Ascending aorta (tissue), 2 donors: ENCODE measurements at regions not wholly inside any gene's neighbourhood (a gene's known extent, or its start where the extent isn't known, plus 50 kb on each side); places are given as distances from the start of the nearest gene placed in this dataset.

Source experiments
- DNase-seq, 2 donors: peaks; one replicate each; pipeline ENCODE4 v3.0.0-alpha.2; 2019; ENCODE audit warnings: low spot score in 2 of 2
- H3K27ac ChIP-seq, 2 donors: fragments of 200-600 bp; sonication (generic); one replicate each; pipeline ENCODE4 v1.5.1; 2016 to 2017; ENCODE audit warnings: mild to moderate bottlenecking in 1 of 2
- H3K27me3 ChIP-seq: fragments of 200-600 bp; sonication (generic); one replicate; pipeline ENCODE4 v1.5.1; 2017
- H3K36me3 ChIP-seq, 2 donors: fragments of 200-600 bp; sonication (generic); one replicate each; pipeline ENCODE4 v1.5.1; 2016
- H3K4me1 ChIP-seq, 2 donors: fragments of 200-600 bp; sonication (generic); one replicate each; pipeline ENCODE4 v1.5.1; 2016 to 2017; ENCODE audit warnings: mild to moderate bottlenecking in 1 of 2
- H3K4me3 ChIP-seq, 2 donors: fragments of 200-600 bp; sonication (generic); one replicate each; pipeline ENCODE4 v1.5.1; 2016 to 2017; ENCODE audit warnings: mild to moderate bottlenecking in 1 of 2
- H3K9me3 ChIP-seq, 2 donors: fragments of 200-600 bp; sonication (generic); one replicate each; pipeline ENCODE4 v1.5.1; 2016
- intact Hi-C: fragments of 100-400 bp; cut with DNase I; formaldehyde crosslinking; loops from one replicate; pipeline ENCODE4 v1.15.1; 2023
- TF ChIP-seq, protein P1 (sequence below), 3 experiments: fragments of 200-600 bp in 2 of 3; fragments of 450-650 bp in 1 of 3; sonication (generic) in 2 of 3; IDR thresholded peaks; one replicate each; pipeline ENCODE4 v1.5.1; 2016 to 2019; ENCODE audit warnings: antibody characterized with exemption in 3 of 3, mild to moderate bottlenecking in 1 of 3, moderate library complexity in 1 of 3

DNA sequence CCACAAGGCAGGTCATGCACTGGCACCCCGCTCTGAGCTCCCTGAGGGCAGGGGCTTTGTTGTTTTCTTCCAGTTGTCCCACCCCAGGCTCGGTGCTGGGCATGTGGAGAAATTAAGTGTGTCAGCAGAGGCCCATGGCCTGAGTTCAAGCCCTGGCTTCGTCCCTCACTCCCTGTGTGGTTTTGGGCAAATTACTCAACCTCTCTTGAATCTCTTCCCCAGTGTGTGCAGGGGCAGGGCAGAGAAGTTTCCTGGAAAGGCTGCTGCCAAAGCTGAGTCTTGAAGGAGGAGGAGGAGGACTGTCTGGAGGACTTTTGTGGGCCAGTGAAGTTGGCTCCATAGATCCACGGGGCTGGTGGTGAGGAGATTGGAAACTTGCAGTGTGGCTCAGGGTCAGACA lies 138.1 kb upstream of the E2F8 start:
- intact Hi-C loops, result no loop called here
- no peak for DNase-seq
- Histone ChIP-seq H3K27ac (no peak overlapping the region), H3K9me3 (no peaks in the 10 kb centered on the region), H3K4me3 (no peak overlapping the region), H3K27me3 (no peaks in the 10 kb centered on the region), H3K4me1 (no peaks in the 10 kb centered on the region), H3K36me3 (no peaks in the 10 kb centered on the region)
- TF ChIP-seq, protein P1, sequence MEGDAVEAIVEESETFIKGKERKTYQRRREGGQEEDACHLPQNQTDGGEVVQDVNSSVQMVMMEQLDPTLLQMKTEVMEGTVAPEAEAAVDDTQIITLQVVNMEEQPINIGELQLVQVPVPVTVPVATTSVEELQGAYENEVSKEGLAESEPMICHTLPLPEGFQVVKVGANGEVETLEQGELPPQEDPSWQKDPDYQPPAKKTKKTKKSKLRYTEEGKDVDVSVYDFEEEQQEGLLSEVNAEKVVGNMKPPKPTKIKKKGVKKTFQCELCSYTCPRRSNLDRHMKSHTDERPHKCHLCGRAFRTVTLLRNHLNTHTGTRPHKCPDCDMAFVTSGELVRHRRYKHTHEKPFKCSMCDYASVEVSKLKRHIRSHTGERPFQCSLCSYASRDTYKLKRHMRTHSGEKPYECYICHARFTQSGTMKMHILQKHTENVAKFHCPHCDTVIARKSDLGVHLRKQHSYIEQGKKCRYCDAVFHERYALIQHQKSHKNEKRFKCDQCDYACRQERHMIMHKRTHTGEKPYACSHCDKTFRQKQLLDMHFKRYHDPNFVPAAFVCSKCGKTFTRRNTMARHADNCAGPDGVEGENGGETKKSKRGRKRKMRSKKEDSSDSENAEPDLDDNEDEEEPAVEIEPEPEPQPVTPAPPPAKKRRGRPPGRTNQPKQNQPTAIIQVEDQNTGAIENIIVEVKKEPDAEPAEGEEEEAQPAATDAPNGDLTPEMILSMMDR (IDR thresholded peaks at IDR 0.05), result no peak

DNA sequence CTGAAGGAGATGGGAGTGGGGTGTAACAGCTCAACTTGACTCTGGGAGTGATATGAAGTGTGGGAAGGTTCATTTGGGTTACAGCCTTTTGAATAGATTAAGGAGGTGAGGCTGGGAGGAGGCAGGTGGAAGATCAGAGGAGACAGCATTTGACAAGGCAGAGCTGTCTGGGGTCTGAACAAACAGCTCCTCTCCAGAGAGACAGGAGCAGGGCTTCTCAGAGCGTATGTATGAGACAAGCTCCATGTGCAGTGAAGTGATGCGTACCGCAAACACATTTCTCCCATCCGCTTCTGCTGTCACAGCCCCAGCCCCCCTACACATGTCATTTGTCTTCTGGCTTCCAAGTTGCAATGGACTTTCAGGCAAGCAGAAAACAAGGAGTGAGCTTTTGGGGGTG lies 137.1 kb upstream of the E2F8 start:
- Histone ChIP-seq H3K27ac (no peak overlapping the region), H3K27me3 (no peaks in the 10 kb centered on the region), H3K4me1 (no peaks in the 10 kb centered on the region), H3K4me3 (no peak overlapping the region), H3K9me3 (no peaks in the 10 kb centered on the region), H3K36me3 (no peaks in the 10 kb centered on the region)
- TF ChIP-seq, protein P1 (IDR thresholded peaks at IDR 0.05), result no peak
- no peak for DNase-seq
- intact Hi-C loops, result no loop called here

DNA sequence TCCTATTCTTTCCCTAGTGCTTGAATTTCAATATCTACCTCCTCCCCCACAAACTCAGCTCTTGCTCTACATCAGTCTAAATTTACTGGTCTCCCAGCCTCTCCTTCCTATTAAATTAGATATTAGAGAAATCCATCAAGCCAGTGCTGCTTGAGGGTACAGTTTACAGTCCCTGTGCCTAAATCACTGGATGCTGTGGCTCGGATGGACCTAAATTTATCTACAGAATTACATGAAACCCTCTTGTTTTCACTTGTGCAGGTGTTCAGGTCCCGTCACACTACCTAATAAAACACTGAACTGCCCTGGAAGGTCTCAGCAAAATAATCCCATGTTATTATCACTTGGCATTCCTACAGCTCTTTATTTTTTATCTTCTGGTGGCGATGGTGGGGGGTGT lies 134.7 kb upstream of the E2F8 start:
- H3K27ac ChIP-seq, result no peak overlapping the region
- peaks cover 0 to under 1% of the 10 kb centered on the region in 2 donors for H3K4me1 ChIP-seq
- intact Hi-C loops, result no loop called here
- no peak overlapping the region for H3K4me3 ChIP-seq
- no peaks in the 10 kb centered on the region for H3K27me3 ChIP-seq
- no peak for DNase-seq
- TF ChIP-seq, protein P1 (IDR thresholded peaks at IDR 0.05), result no peak
- no peaks in the 10 kb centered on the region for H3K9me3 ChIP-seq
- no peaks in the 10 kb centered on the region for H3K36me3 ChIP-seq

DNA sequence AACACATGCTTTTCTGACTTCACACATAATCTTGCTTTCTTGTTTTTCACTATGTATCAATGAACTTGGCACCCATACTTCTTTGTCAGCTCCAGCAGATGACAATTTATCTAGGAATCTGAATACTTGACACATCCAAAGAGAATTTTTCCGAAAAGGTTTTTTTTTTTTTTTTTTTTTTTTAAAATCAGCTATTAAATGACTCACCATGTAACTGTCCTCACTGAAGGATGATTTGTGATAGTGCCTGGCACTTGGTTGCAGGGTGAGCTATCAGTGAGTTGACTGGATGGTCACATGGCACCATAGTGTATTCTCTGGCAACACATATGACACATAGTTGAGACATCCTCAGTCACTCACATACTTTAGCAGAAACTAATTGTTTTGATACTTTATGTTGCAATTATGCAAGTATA lies 133.4 kb upstream of the E2F8 start:
- intact Hi-C loops, result no loop called here
- H3K9me3 ChIP-seq, result no peaks in the 10 kb centered on the region

DNA sequence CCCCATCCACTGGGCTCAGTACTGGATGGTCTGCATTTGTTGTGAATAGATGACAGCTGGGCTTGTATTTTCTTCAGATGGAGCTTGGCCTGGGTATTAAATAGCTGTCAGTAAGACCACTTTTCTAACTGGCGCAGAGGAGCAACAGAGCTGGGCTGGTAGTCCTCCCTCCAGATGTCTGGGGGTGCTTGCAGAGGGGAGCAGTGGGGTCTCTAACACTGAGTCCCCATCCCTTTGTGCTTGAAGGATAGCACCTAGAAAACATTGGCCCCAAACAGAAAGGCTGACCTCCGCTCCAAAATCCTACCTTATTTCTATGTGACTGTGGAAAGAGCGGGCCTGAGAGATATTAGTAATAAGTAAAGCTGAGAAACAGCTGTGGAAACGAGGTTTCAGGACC lies 131.6 kb upstream of the E2F8 start:
- TF ChIP-seq, protein P1 (IDR thresholded peaks at IDR 0.05), result no peak
- Histone ChIP-seq H3K36me3 (no peaks in the 10 kb centered on the region), H3K27ac (no peak overlapping the region), H3K4me3 (no peak overlapping the region), H3K4me1 (peaks cover 4% of the 10 kb centered on the region in 2 donors), H3K9me3 (no peaks in the 10 kb centered on the region), H3K27me3 (no peaks in the 10 kb centered on the region)
- intact Hi-C loops, result no loop called here
- no peak for DNase-seq

More for the DNA sequence above, 133.4 kb upstream of the E2F8 start:
- Histone ChIP-seq H3K27ac (no peak overlapping the region), H3K36me3 (no peaks in the 10 kb centered on the region), H3K4me3 (no peak overlapping the region), H3K27me3 (no peaks in the 10 kb centered on the region), H3K4me1 (peaks cover 4% of the 10 kb centered on the region in 2 donors)
- TF ChIP-seq, protein P1 (IDR thresholded peaks at IDR 0.05), result no peak
- no peak for DNase-seq
